HG02852 (cell line): ENCODE measurements at regions not wholly inside any gene's neighbourhood (a gene's known extent, or its start where the extent isn't known, plus 50 kb on each side); places are given as distances from the start of the nearest gene placed in this dataset.

ENCODE experiments used
- ATAC-seq: cut with Tn5 transposase; IDR thresholded peaks from one replicate; pipeline ENCODE4 v1.9.1; 2021; ENCODE audit warnings: mild to moderate bottlenecking, moderate library complexity; ENCODE audit not compliant: unreplicated experiment

DNA sequence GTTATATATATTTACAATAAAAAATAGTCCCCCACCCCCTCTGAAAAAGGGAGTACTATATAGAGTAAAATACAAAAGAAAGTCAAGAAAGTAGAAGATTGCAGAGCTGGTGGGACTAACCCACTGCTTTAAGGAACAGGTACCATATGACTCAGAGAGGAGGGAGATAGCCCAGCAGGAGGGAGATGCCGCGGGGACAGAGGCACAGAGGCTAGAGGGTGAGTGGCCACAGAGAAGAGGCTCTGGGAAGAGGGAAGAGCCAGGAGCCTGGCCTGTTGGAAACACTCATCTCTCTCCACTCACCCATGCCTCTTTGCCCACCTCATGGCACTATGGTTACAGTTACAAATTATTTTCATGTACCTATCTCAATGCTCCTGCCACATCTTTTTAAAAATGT is 53.6 kb upstream of the LYVE1 start:
- no peak for ATAC-seq

DNA sequence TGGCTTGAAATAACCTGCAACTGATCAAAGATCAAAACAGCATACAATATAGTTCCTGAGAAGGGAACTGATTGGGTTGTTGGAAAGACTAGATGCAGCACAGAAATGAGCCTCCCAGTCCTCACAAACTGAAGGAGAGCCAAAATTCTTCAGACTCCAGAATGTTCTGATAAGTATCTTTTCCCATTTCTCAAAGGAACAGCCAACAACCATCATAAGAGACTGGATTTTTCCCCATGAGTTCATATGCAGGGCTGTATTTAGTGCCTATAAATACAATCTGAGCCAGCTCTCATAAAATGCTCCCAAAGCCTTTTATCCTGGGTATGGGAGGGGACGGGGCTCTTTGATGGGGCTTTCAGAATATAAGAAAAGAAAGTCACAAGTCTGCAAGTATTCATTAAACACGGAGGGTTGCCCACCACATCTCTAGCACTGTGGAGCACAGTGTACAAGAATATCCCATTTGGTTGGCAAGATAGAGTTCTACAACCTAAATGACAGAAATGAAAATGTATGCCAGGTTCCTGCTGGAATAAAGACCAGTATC is 50.7 kb upstream of the LYVE1 start:
- ATAC-seq, result no peak

DNA sequence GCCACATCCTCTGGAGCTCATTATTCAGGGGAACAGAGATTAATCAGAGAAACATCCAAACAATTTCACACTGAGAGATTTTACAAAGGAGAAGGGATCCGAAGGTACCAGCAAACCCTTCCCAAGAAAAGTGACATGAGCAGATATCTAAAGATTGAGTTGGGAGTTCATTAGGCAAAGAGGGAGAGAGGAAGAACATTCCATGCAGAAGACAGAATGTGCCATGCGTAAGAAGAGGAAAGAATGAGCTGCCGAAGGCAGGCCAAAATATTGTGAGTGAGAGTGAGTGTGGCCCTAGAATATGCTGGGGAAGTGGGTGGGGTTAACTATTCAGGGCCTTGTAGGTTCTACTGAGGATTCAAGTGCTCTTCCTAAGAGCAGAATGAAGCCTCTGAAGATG is 50.0 kb upstream of the LYVE1 start:
- no peak for ATAC-seq
